Globus pallidus (tissue), 1 donor: ENCODE measurements at regions not wholly inside any gene's neighbourhood (a gene's known extent, or its start where the extent isn't known, plus 50 kb on each side); places are given as distances from the start of the nearest gene placed in this dataset.
"Not testable (repeated sequence)": the region's sequence is repeated elsewhere in the genome, so short reads cannot be mapped to it uniquely, and the experiment has no call there.

Experiments used
- DNase-seq: peaks from one replicate; pipeline ENCODE4 v3.0.0-alpha.2; 2015; ENCODE audit warnings: low spot score

GRCh38 chrX:66110112-66110511 lies 53.9 kb upstream of the HEPH start:
- DNase-seq: peak; percentile 4

- DNase-seq: not testable (repeated sequence)
Measured at GRCh38 chrX:66107860-66108259, 56.2 kb upstream of the HEPH start.

GRCh38 chrX:66102398-66102797 lies 61.6 kb upstream of the HEPH start:
- DNase-seq: not testable (repeated sequence)

- no peak for DNase-seq
Measured at GRCh38 chrX:66098162-66098561, 58.3 kb upstream of the VSIG4 start.

DNA sequence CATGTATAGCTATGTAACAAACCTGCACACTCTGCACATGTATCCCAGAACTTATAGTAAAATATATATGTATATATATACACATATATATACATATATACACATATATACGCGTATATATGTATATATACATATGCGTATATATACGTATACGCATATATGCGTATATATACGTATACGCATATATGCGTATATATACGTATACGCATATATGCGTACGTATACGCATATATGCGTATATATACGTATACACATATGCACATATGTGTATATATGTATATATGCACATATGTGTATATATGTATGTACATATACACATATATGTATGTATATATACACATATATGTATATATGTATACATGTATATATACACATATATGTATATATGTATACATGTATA lies 57.1 kb upstream of the VSIG4 start:
- not testable (repeated sequence) for DNase-seq

DNA sequence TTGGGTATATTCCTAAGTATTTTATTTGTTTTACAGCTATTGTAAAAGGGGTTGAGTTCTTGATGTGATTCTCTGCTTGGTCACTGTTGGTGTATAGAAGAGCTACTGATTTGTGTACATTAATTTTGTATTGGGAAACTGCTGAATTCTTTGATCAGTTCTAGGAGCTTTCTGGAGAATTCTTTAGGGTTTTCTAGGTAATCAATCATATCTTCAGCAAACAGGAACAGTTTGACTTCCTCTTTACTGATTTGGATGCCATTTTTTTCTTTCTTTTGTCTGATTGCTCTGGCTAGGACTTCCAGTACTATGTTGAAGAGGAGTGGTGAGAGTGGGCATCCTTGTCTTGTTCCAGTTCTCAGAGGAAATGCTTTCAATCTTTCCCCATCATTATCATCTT lies 50.1 kb upstream of the VSIG4 start:
- DNase-seq: not testable (repeated sequence)
